Occipital lobe (tissue), 1 donor: ENCODE measurements at regions not wholly inside any gene's neighbourhood (a gene's known extent, or its start where the extent isn't known, plus 50 kb on each side); places are given as distances from the start of the nearest gene placed in this dataset.
"Not testable (repeated sequence)": the region's sequence is repeated elsewhere in the genome, so short reads cannot be mapped to it uniquely, and the experiment has no call there.

ENCODE experiments used
- DNase-seq: peaks from one replicate; lab custom pipeline; 2025; lab: John Stamatoyannopoulos, UW

DNA sequence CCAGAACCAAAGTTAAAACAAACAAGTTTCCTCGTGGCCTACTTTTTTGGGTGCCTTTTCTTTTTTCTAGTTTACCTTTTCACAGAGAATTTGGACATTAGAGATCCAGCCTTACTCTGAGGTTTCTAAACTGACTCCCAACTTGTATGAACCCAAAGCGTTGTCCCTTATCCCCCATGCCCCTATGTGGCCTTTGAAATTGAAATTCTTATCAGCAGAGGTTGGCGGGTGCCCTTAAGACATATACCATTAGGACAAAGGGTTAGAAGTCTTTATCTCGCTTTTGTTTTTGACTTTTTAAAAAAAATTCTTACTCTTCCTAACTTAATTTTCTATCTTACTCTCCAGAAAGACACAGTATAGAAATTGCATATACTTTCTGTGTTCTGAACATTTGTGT lies 76.3 kb upstream of the C7orf33 start:
- no peak for DNase-seq

DNA sequence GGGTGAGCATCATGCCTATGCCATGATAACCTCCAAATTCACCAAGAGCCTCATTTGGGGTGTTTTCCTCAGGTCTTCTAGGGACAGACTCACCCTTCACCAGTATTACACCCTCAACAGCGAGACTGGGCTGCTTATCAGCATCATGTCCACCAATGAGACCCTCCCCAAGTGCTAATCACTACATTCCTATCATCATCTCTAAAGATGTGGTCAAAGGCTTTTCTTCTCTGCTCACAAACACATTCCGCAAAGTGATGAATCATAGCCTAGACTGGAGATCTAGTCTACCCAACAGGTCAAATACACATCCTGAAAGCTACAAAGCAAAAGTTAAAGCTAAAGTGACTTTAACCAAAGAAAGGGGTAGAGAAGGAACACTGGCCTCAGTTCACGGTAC lies 75.3 kb upstream of the C7orf33 start:
- DNase-seq = no peak

DNA sequence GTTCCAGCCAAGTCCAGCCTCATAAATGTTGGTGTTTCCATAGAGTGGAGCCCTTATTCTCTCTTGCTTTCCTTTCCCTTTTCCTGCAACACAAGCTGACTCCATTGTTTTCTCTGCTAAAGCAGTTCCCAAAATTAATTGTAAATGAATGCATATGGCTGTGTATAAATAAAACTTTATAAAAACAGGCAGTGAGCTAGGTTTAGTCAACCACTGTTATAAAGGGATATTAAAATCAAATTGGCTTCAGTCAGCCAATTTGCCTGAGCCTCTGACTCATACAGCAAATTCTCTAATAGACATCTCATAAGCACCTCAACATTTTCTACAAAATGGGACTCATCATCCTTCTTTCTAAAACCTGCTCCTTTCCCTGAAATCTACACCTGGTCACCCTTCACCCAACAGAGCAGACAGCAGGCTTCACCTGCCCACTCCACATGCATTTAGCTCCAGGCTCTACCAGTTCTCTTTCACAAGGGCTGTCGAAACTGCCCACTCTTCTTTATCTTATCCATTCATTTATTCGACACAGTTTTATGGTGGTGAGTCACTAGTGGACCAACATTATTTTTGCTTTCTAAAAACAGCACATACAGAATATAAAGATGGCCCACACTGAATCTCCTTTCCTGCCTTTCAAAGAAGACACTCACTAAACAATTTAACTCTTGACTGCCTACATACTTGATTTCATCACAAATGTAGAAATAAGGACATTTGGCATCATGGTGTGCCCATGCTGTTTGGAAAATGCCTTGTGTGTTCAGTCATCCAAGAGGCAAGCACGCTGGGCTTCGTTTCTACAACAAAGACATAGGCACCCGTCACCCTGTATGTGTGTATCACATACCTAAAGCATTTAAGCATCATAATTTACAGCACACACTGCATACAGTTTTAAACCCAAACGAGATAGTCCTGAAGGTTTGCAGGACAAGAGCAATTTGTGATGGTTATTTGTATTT lies 74.6 kb upstream of the C7orf33 start:
- no peak for DNase-seq

DNA sequence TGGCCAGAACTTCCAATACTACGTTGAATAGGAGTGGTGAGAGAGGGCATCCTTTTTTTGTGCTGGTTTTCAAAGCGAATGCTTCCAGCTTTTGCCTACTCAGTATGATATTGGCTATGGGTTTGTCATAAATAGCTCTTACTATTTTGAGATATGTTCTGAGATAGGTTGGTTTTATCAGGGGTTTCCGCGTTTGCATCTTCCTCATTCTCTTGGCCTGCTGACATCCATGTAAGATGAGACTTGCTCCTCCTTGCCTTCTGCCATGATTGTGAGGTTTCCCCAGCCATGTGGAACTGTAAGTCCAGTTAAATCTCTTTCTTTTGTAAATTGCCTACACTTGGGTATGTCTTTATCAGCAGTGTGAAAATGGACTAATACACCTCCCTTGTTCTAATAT lies 71.2 kb upstream of the C7orf33 start:
- not testable (repeated sequence) for DNase-seq

DNA sequence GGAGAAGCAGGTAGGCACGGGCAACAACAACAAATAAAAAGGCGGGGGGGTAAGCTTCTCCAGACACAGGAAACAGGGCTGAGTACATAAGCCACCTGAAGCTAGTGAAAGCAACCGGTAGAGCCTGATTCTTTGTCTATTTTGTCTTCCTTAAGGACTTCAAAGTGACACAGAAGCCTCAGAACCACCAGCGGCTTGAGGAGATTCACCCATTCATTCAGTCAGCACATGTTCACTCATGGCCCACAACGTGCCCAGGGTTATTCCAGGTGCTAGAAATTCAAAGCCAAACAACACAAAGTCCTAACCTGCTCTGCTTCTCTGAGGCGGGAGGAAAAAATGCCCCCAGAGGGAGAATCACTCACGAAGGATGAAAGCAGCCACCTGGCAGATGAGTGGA lies 69.3 kb upstream of the C7orf33 start:
- DNase-seq = no peak

DNA sequence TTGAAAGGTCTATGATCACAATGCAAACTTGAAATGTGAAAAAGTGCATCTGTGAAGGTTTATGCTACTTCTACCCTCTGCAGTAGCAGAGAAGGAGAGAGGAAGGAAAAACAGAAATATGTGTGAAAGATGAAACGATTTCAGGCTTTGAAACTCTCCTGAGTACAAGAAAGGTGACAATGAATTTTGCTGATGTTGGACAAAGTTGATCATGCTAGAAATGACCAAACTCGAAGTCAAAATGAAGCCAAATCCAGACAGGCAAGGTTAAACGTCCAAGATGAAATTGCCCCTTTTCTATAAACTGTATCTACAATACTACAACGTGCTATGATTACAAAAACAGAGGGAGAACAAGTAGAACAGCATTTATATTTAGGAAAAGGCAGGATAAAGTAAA lies 67.0 kb upstream of the C7orf33 start:
- no peak for DNase-seq

DNA sequence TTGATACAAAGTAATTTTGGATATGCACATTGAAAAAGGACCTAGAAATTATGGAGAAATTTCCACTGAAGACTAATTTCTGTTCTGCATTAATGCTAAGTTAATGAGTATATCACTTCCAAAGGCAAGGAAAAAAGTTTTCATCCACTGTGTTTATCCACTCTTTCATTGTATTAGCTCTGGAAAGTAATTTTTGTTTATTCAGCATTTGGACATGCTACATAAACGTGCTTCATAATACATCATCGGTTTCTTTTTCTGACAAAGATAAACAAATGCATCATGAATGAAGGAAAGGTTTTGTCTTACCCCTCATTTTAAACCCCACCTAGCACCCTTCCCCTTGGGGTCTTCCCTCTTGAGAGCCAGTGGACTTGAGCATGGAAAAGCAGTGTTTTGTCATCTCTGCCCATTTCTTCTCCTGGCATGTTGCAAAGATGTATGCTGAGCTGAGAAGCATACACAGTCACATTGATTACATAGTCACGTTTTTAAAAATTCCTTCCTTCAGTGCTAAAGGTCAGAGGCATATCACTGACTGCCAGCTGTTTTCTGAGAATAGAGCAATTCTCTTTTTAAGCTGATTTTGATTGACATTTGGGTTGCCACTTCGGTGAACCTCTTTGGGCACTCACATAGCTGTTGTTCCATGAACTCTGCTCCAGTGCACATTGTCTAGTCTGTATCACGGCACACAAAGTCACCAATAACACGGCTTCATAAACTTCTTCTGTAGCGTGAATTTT lies 65.9 kb upstream of the C7orf33 start:
- DNase-seq = no peak

DNA sequence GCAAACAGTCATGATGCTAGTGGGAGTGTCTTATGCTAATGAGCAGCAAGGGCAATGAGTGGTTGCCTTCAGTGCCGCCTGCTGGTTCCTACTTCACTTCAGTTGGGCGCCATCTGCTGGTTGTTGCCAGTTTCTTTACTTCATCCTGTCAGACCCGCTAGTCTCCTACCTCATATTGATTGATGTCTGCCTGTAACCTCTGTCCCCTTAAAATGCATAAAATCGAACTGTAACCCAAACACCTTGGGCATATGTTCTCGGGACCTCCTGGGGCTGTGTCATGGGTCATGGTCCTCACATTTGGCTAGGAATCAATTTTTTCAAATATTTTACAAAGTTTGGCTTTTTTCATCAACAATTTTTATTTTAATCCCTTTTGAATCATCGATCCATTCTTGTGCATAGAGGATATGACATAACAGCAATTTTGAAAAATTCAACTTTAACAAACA lies 62.8 kb upstream of the C7orf33 start:
- DNase-seq = peak; percentile 2

DNA sequence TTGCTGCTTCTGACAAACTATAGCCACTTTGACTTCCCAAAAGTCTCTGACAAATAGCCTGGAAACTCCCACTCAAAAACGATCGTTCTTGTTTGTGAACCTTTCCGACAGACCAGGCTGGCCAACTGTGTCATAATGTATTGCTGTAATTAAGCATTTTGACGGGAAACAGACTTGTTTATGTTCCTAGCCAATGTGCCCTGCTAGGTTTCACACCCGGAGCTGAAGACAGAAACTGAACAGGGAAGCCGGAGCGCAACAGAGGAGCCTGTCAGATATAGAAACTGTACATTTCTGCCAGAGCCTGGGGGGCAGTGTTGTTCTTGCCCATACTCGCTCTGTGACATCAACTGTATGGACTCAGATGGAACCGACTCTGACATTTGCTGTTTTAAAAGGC lies 55.3 kb upstream of the C7orf33 start:
- DNase-seq = no peak

DNA sequence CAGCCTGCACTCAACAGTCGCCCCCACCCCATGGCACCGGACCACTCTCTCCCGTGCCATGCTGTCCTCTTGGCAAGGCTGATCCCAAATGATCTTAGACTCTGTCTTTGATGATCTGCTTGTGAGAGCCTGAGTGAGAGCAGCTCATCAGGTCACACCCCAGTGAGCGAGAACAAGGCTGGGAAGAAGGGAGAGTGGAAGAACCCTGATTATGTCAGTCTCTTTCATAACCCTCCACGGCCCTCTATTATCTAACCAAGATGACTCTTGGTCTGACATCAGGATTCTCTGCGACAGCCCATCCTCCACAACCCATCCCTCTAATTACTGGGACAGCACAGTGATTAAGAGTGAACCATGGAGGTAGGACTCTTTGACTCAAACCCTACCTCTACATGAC lies 53.1 kb upstream of the C7orf33 start:
- DNase-seq = no peak

DNA sequence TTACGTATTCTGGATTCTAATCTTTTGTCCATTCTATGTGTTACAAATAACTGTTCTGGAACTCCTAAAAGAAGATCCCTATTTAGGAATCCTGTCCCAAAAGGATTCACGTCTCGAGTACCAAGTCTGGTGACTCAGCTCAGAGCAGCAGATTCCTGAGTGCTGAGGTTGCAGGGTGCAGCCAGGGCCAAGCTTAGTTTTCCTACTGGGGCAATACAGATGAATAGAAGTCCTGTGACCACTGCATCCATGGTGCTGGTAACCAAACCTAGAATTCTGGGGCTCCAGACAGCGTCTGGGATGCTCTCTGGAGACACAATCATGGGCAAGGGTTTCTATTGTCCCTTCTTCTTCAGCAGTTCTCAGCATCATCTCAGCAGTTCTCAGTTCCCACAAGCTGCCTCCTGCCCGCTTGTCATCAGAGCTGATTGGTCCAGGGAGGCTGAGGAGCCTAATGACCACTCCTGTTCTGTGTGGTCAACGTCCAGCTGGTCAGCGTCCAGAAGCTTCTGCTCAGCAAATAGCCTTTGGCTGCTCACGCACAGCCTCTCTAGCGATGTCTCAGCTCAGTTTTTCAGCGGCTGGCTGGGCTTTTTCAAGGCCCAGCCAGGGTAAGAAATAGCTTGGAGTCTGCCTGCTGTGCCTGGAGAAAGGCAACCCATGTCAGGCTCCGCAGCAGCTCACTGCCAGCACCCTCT lies 50.4 kb upstream of the C7orf33 start:
- peak; percentile 6 for DNase-seq
